ENCODE measurements at regions not wholly inside any gene's neighbourhood (a gene's known extent, or its start where the extent isn't known, plus 50 kb on each side); places are given as distances from the start of the nearest gene placed in this dataset.

GRCh38 chr14:36070720-36071043, 105.8 kb downstream of the PTCSC3 start:
- TF ChIP-seq CTCF (IDR thresholded peaks at IDR 0.05; ENCODE audit: borderline replicate concordance, extremely low read depth, insufficient read depth), result no peak
- Histone ChIP-seq H3K36me3 (ENCODE audit: control insufficient read depth in 2 of 3, insufficient read depth in 3 of 3, low read length in 3 of 3) (no peaks in the 10 kb centered on the region), H3K9ac (ENCODE audit: low read length in 3 of 3) (no peak overlapping the region), H3K27me3 (ENCODE audit: control insufficient read depth, insufficient read depth, low read length) (no peaks in the 10 kb centered on the region), H3K4me3 (ENCODE audit: low read length in 3 of 3) (no peak overlapping the region), H3K9me3 (ENCODE audit: control insufficient read depth in 2 of 3, insufficient read depth in 1 of 3, low read length in 3 of 3) (no peaks in the 10 kb centered on the region), H3K27ac (ENCODE audit: low read depth in 2 of 2, low read length in 2 of 2) (peak overlapping the region in 1 of 2 donors; percentile 60), H3K4me1 (ENCODE audit: control insufficient read depth in 2 of 3, insufficient read depth in 2 of 3, low read depth in 1 of 3, low read length in 3 of 3) (peaks cover 0 to 4% (median 2%) of the 10 kb centered on the region in 3 donors)
- intact Hi-C loops (cut with DNase I), result no loop called here
- FAIRE-seq, result peak; percentile 78
- DNase-seq, result no peak

GRCh38 chr14:36070031-36070719, 106.3 kb downstream of the PTCSC3 start:
- Histone ChIP-seq H3K27me3 (ENCODE audit: control insufficient read depth, insufficient read depth, low read length) (no peaks in the 10 kb centered on the region), H3K9me3 (ENCODE audit: control insufficient read depth in 2 of 3, insufficient read depth in 1 of 3, low read length in 3 of 3) (no peaks in the 10 kb centered on the region), H3K4me1 (ENCODE audit: control insufficient read depth in 2 of 3, insufficient read depth in 2 of 3, low read depth in 1 of 3, low read length in 3 of 3) (peaks cover 0 to 4% (median 2%) of the 10 kb centered on the region in 3 donors), H3K36me3 (ENCODE audit: control insufficient read depth in 2 of 3, insufficient read depth in 3 of 3, low read length in 3 of 3) (no peaks in the 10 kb centered on the region), H3K4me3 (ENCODE audit: low read length in 3 of 3) (peak overlapping the region in 1 of 3 donors; percentile 5), H3K27ac (ENCODE audit: low read depth in 2 of 2, low read length in 2 of 2) (peak overlapping the region; percentile 7 to 15), H3K9ac (ENCODE audit: low read length in 3 of 3) (no peak overlapping the region)
- peak; percentile 71 to 87 (median 82) for DNase-seq
- intact Hi-C loops (cut with DNase I), result no loop called here
- TF ChIP-seq CTCF (IDR thresholded peaks at IDR 0.05; ENCODE audit: borderline replicate concordance, extremely low read depth, insufficient read depth), result peak; percentile 79
- FAIRE-seq, result no peak

- Histone ChIP-seq H3K27ac (ENCODE audit: low read depth in 2 of 2, low read length in 2 of 2) (peak overlapping the region in 1 of 2 donors; percentile 15), H3K27me3 (ENCODE audit: control insufficient read depth, insufficient read depth, low read length) (no peaks in the 10 kb centered on the region), H3K9me3 (ENCODE audit: control insufficient read depth in 2 of 3, insufficient read depth in 1 of 3, low read length in 3 of 3) (no peaks in the 10 kb centered on the region), H3K4me1 (ENCODE audit: control insufficient read depth in 2 of 3, insufficient read depth in 2 of 3, low read depth in 1 of 3, low read length in 3 of 3) (peaks cover 0 to 4% (median 2%) of the 10 kb centered on the region in 3 donors), H3K9ac (ENCODE audit: low read length in 3 of 3) (no peak overlapping the region), H3K36me3 (ENCODE audit: control insufficient read depth in 2 of 3, insufficient read depth in 3 of 3, low read length in 3 of 3) (no peaks in the 10 kb centered on the region), H3K4me3 (ENCODE audit: low read length in 3 of 3) (peak overlapping the region in 1 of 3 donors; percentile 5)
- intact Hi-C loops (cut with DNase I), result no loop called here
- FAIRE-seq, result no peak
- DNase-seq, result peak in 4 of 5 donors; percentile 43 to 61 (median 50)
- peak; percentile 60 for TF ChIP-seq CTCF (IDR thresholded peaks at IDR 0.05; ENCODE audit: borderline replicate concordance, extremely low read depth, insufficient read depth)
Measured at GRCh38 chr14:36069535-36069900, 107.0 kb downstream of the PTCSC3 start.

Measured in kidney (tissue), 13 donors.